OCI-LY1 (cell line): ENCODE measurements at regions not wholly inside any gene's neighbourhood (a gene's known extent, or its start where the extent isn't known, plus 50 kb on each side); places are given as distances from the start of the nearest gene placed in this dataset.
"Not testable (repeated sequence)": the region's sequence is repeated elsewhere in the genome, so short reads cannot be mapped to it uniquely, and the experiment has no call there.

ENCODE experiments used
- H2AFZ ChIP-seq: fragments of 200-600 bp; sonication (generic), shearing (Covaris generic); 2 replicates; pipeline ENCODE4 v1.6.0; 2014; ENCODE audit warnings: antibody characterized with exemption, mild to moderate bottlenecking, low read length
- H3F3A ChIP-seq: fragments of 200-600 bp; sonication (generic), shearing (Covaris generic); 2 replicates; pipeline ENCODE4 v1.6.0; 2014; ENCODE audit warnings: mild to moderate bottlenecking, antibody characterized with exemption, low read length, moderate library complexity; ENCODE audit not compliant: insufficient read depth
- H3K27ac ChIP-seq: fragments of 200-600 bp; sonication (generic); 2 replicates; pipeline ENCODE4 v1.5.1; 2014; ENCODE audit warnings: low read length, mixed run types, mild to moderate bottlenecking, low read depth; ENCODE audit not compliant: poor library complexity, severe bottlenecking
- H3K27me3 ChIP-seq: fragments of 200-600 bp; sonication (generic); 2 replicates; pipeline ENCODE4 v1.6.0; 2014; ENCODE audit warnings: antibody characterized with exemption, mild to moderate bottlenecking, low read length, moderate library complexity; ENCODE audit not compliant: insufficient read depth
- H3K36me3 ChIP-seq: fragments of 200-600 bp; sonication (generic); 2 replicates; pipeline ENCODE4 v1.6.1; 2014; ENCODE audit warnings: mild to moderate bottlenecking, antibody characterized with exemption, low read length, moderate library complexity, mixed read lengths; ENCODE audit not compliant: insufficient read depth
- H3K4me1 ChIP-seq: fragments of 200-600 bp; sonication (generic); 2 replicates; pipeline ENCODE4 v1.5.1; 2014; ENCODE audit warnings: mild to moderate bottlenecking, low read length, moderate library complexity; ENCODE audit not compliant: insufficient read depth, severe bottlenecking
- H3K4me2 ChIP-seq: fragments of 200-600 bp; sonication (generic), shearing (Covaris generic); 2 replicates; pipeline ENCODE4 v1.6.1; 2014; ENCODE audit warnings: low read length
- H3K4me3 ChIP-seq: fragments of 200-600 bp; sonication (generic); 2 replicates; pipeline ENCODE4 v1.5.1; 2014; ENCODE audit warnings: low read length, low read depth, mild to moderate bottlenecking, mixed read lengths; ENCODE audit not compliant: poor library complexity, severe bottlenecking
- H3K79me2 ChIP-seq: fragments of 200-600 bp; shearing (Covaris generic); 2 replicates; pipeline ENCODE4 v1.6.1; 2016; ENCODE audit warnings: mixed run types, low read length, mixed read lengths; ENCODE audit not compliant: insufficient read depth
- H3K9ac ChIP-seq: fragments of 200-600 bp; sonication (generic), shearing (Covaris generic); 2 replicates; pipeline ENCODE4 v1.6.1; 2014; ENCODE audit warnings: mild to moderate bottlenecking, low read length, mixed read lengths
- H3K9me2 ChIP-seq: fragments of 200-600 bp; sonication (generic), shearing (Covaris generic); 2 replicates; pipeline ENCODE4 v1.6.1; 2014; ENCODE audit warnings: low read depth, mild to moderate bottlenecking, low read length, mixed read lengths
- H3K9me3 ChIP-seq: fragments of 200-600 bp; shearing (Covaris generic); 2 replicates; pipeline ENCODE4 v1.6.1; 2014; ENCODE audit warnings: low read length, mixed read lengths
- H4K20me1 ChIP-seq: fragments of 200-600 bp; sonication (generic), shearing (Covaris generic); 2 replicates; pipeline ENCODE4 v1.6.0; 2016; ENCODE audit warnings: mild to moderate bottlenecking, low read length; ENCODE audit not compliant: insufficient read depth
- CTCF ChIP-seq: fragments of 200-600 bp; sonication (generic), shearing (Covaris generic); IDR thresholded peaks from 2 replicates; pipeline ENCODE4 v1.5.1; 2017; ENCODE audit warnings: mild to moderate bottlenecking, antibody characterized with exemption, low read length, moderate library complexity, mixed read lengths
- EZH2 ChIP-seq: fragments of 200-600 bp; sonication (generic), shearing (Covaris generic); IDR thresholded peaks from 2 replicates; pipeline ENCODE4 v1.8.0; 2017; ENCODE audit warnings: borderline replicate concordance, mixed run types, mild to moderate bottlenecking, antibody characterized with exemption, low read length, moderate library complexity, mixed read lengths

- H3K27ac ChIP-seq, result peak overlapping the region; percentile 23
- no peak overlapping the region for H3K4me3 ChIP-seq
- no peaks in the 10 kb centered on the region for H3K9me2 ChIP-seq
- no peaks in the 10 kb centered on the region for H3K79me2 ChIP-seq
- H3K9me3 ChIP-seq, result no peaks in the 10 kb centered on the region
- H3K27me3 ChIP-seq, result no peaks in the 10 kb centered on the region
- H3K9ac ChIP-seq, result no peak overlapping the region
- no peaks in the 10 kb centered on the region for H3K36me3 ChIP-seq
- TF ChIP-seq EZH2 (no peak), CTCF (no peak)
- H3K4me1 ChIP-seq, result peaks cover 25% of the 10 kb centered on the region
- H3F3A ChIP-seq, result no peaks in the 10 kb centered on the region
- H4K20me1 ChIP-seq, result no peaks in the 10 kb centered on the region
- H3K4me2 ChIP-seq, result no peak overlapping the region
- no peak overlapping the region for H2AFZ ChIP-seq
These were observed 55.0 kb upstream of the PPP1R2C start for GRCh38 chrX:42832764-42833549.

GRCh38 chrX:42833550-42833940 is 55.6 kb upstream of the PPP1R2C start:
- H3K79me2 ChIP-seq, H2AFZ ChIP-seq, H3K36me3 ChIP-seq, H3K4me2 ChIP-seq, H3K27me3 ChIP-seq, H3K9me3 ChIP-seq, H3F3A ChIP-seq, H3K4me3 ChIP-seq, H3K9me2 ChIP-seq, H3K9ac ChIP-seq, H4K20me1 ChIP-seq: not testable (repeated sequence)
- Histone ChIP-seq H3K27ac (peak overlapping the region; percentile 23), H3K4me1 (peaks cover 28% of the 10 kb centered on the region)

- Histone ChIP-seq H3K9ac (no peak overlapping the region), H2AFZ (0 out of 2 replicates have a peak overlapping the region, but pooled peaks have one; percentile 14), H3K79me2 (no peaks in the 10 kb centered on the region), H3K4me3 (no peak overlapping the region), H3K27ac (peak overlapping the region; percentile 28), H3K36me3 (no peaks in the 10 kb centered on the region), H3F3A (no peaks in the 10 kb centered on the region), H3K4me2 (peak overlapping the region; percentile 20; the same call in 1 of the 2 replicates), H3K9me3 (no peaks in the 10 kb centered on the region), H4K20me1 (no peaks in the 10 kb centered on the region), H3K4me1 (peaks cover 28% of the 10 kb centered on the region), H3K27me3 (no peaks in the 10 kb centered on the region), H3K9me2 (no peaks in the 10 kb centered on the region)
- TF ChIP-seq EZH2 (no peak), CTCF (no peak)
These were observed 59.3 kb upstream of the PPP1R2C start for GRCh38 chrX:42837101-42837726.
